H1 (cell line): ENCODE measurements at regions not wholly inside any gene's neighbourhood (a gene's known extent, or its start where the extent isn't known, plus 50 kb on each side); places are given as distances from the start of the nearest gene placed in this dataset.

Source experiments
- CTCF ChIA-PET: fragments of 300-600 bp; sonication (Branson Sonifier 250); formaldehyde crosslinking; loops from one replicate; lab custom pipeline; 2021; ENCODE audit not compliant: partially characterized antibody; lab: Charles Lee
- POLR2A ChIA-PET: fragments of 300-600 bp; sonication (Branson Sonifier 250); formaldehyde crosslinking; loops from one replicate; lab custom pipeline; 2021; ENCODE audit warnings: inconsistent platforms; ENCODE audit not compliant: partially characterized antibody; lab: Charles Lee
- DNase-seq, 2 experiments: peaks; one replicate each; pipeline versions ENCODE4 v3.0.0 to v3.0.0-alpha.2; 2010 to 2022; ENCODE audit warnings: low spot score in 2 of 2, low read depth in 1 of 2, mixed read lengths in 1 of 2
- FAIRE-seq: peaks from 2 replicates; lab custom pipeline; 2011; peaks lifted over from hg19 to GRCh38; lab: Jason Lieb, UNC
- H2AFZ ChIP-seq: 2 replicates; pipeline ENCODE4 v1.8.1; 2012; ENCODE audit warnings: low read length, inconsistent platforms
- H2AK5ac ChIP-seq: 2 replicates; pipeline ENCODE4 v1.6.1; 2013; ENCODE audit warnings: low read depth, low read length
- H2BK120ac ChIP-seq: replicated peaks from 2 replicates; pipeline ENCODE3; 2013; ENCODE audit warnings: low read depth, low read length, inconsistent platforms
- H2BK12ac ChIP-seq: 2 replicates; pipeline ENCODE4 v1.6.1; 2013; ENCODE audit warnings: low read depth, low read length
- H2BK15ac ChIP-seq: 2 replicates; pipeline ENCODE4 v1.6.1; 2013; ENCODE audit warnings: low read length
- H2BK20ac ChIP-seq: 2 replicates; pipeline ENCODE4 v1.6.1; 2013; ENCODE audit warnings: low read length
- H2BK5ac ChIP-seq: 2 replicates; pipeline ENCODE4 v1.6.1; 2013; ENCODE audit warnings: low read depth, low read length
- H3K14ac ChIP-seq: 2 replicates; pipeline ENCODE4 v1.6.1; 2013; ENCODE audit warnings: inconsistent platforms; ENCODE audit not compliant: insufficient read length
- H3K18ac ChIP-seq: 2 replicates; pipeline ENCODE4 v1.6.1; 2013; ENCODE audit warnings: low read length; ENCODE audit errors: extremely low read depth
- H3K23ac ChIP-seq: 2 replicates; pipeline ENCODE4 v1.6.1; 2013; ENCODE audit warnings: inconsistent platforms; ENCODE audit not compliant: insufficient read length
- H3K23me2 ChIP-seq: 2 replicates; pipeline ENCODE4 v1.6.1; 2013; ENCODE audit warnings: low read depth, low read length
- H3K27ac ChIP-seq: 2 replicates; pipeline ENCODE4 v1.6.1; 2011; ENCODE audit warnings: low read depth, low read length, inconsistent platforms
- H3K27me3 ChIP-seq, 4 experiments: replicated peaks in 1 of 4; 1 replicate in 1 of 4; 2 replicates in 3 of 4; pipeline versions ENCODE4 v1.6.1 to v1.8.1; 2011 to 2013; ENCODE audit warnings: low read length in 3 of 4, mild to moderate bottlenecking in 3 of 4, inconsistent platforms in 2 of 4, mixed read lengths in 2 of 4, moderate library complexity in 1 of 4; ENCODE audit not compliant: control insufficient read depth in 3 of 4, insufficient read depth in 3 of 4; ENCODE audit errors: extremely low read depth in 1 of 4
- H3K36me3 ChIP-seq, 4 experiments: 2 replicates each; pipeline versions ENCODE4 v1.6.1 to v1.8.1; 2011 to 2013; ENCODE audit warnings: mild to moderate bottlenecking in 4 of 4, low read length in 3 of 4, moderate library complexity in 2 of 4, control low read depth in 1 of 4, inconsistent platforms in 1 of 4; ENCODE audit not compliant: insufficient read depth in 4 of 4, control insufficient read depth in 2 of 4
- H3K4ac ChIP-seq: replicated peaks from 2 replicates; pipeline ENCODE3; 2013; ENCODE audit warnings: low read length, low read depth, mixed read lengths, inconsistent platforms; ENCODE audit not compliant: insufficient read length
- H3K4me1 ChIP-seq, 4 experiments: replicated peaks in 1 of 4; 1 replicate in 1 of 4; 2 replicates in 3 of 4; pipeline versions ENCODE4 v1.6.1 to v1.8.1; 2011 to 2013; ENCODE audit warnings: low read length in 3 of 4, inconsistent platforms in 2 of 4, mixed read lengths in 1 of 4; ENCODE audit not compliant: insufficient read depth in 4 of 4, control insufficient read depth in 3 of 4
- H3K4me2 ChIP-seq, 2 experiments: 2 replicates each; pipeline versions ENCODE4 v1.6.1 to v1.8.1; 2011 to 2013; ENCODE audit warnings: low read depth in 2 of 2, low read length in 2 of 2, control low read depth in 1 of 2, inconsistent platforms in 1 of 2, mild to moderate bottlenecking in 1 of 2; ENCODE audit not compliant: insufficient read depth in 1 of 2
- H3K4me3 ChIP-seq, 4 experiments: fragments of 200-600, 300-600 bp in 1 of 4; sonication (generic), shearing (Covaris generic), sonication (Bioruptor Twin) in 1 of 4; 2 replicates each; pipeline versions ENCODE4 v1.5.1 to v1.8.1; 2011 to 2016; ENCODE audit warnings: low read length in 4 of 4, low read depth in 3 of 4, control low read depth in 2 of 4, inconsistent platforms in 2 of 4, mild to moderate bottlenecking in 2 of 4, mixed read lengths in 1 of 4, moderate library complexity in 1 of 4; ENCODE audit not compliant: insufficient read depth in 2 of 4; ENCODE audit errors: extremely low read depth in 1 of 4
- H3K56ac ChIP-seq: replicated peaks from 2 replicates; pipeline ENCODE3; 2013; ENCODE audit warnings: low read depth, mild to moderate bottlenecking, mixed read lengths, low read length, inconsistent platforms; ENCODE audit not compliant: insufficient read length
- H3K79me1 ChIP-seq: 2 replicates; pipeline ENCODE4 v1.6.1; 2013; ENCODE audit warnings: low read depth, low read length, control low read depth
- H3K79me2 ChIP-seq, 2 experiments: 2 replicates each; pipeline versions ENCODE4 v1.6.1 to v1.8.1; 2012 to 2013; ENCODE audit warnings: low read length in 2 of 2, mild to moderate bottlenecking in 2 of 2, inconsistent platforms in 1 of 2; ENCODE audit not compliant: insufficient read depth in 2 of 2, control insufficient read depth in 1 of 2
- H3K9ac ChIP-seq, 4 experiments: replicated peaks in 1 of 4; 1 replicate in 1 of 4; 2 replicates in 3 of 4; pipeline versions ENCODE4 v1.6.1 to v1.8.1; 2011 to 2013; ENCODE audit warnings: low read depth in 3 of 4, low read length in 3 of 4, control low read depth in 2 of 4, mild to moderate bottlenecking in 2 of 4, moderate library complexity in 2 of 4, inconsistent platforms in 1 of 4; ENCODE audit errors: extremely low read depth in 1 of 4
- H3K9me3 ChIP-seq, 2 experiments: 2 replicates each; pipeline versions ENCODE4 v1.6.1 to v1.8.1; 2012 to 2013; ENCODE audit warnings: mild to moderate bottlenecking in 2 of 2, moderate library complexity in 2 of 2, control low read depth in 1 of 2, inconsistent platforms in 1 of 2, low read depth in 1 of 2, low read length in 1 of 2, mixed read lengths in 1 of 2; ENCODE audit not compliant: insufficient read depth in 2 of 2
- H4K20me1 ChIP-seq, 2 experiments: replicated peaks in 1 of 2; 2 replicates each; pipeline versions ENCODE3 to v1.8.1; 2011 to 2013; ENCODE audit warnings: inconsistent platforms in 2 of 2, low read length in 2 of 2, mild to moderate bottlenecking in 1 of 2; ENCODE audit not compliant: insufficient read depth in 2 of 2, control insufficient read depth in 1 of 2
- H4K5ac ChIP-seq: 2 replicates; pipeline ENCODE4 v1.6.1; 2013; ENCODE audit warnings: low read length, low read depth, mixed read lengths, inconsistent platforms; ENCODE audit not compliant: insufficient read length
- H4K8ac ChIP-seq: 2 replicates; pipeline ENCODE4 v1.8.0; 2013; ENCODE audit warnings: mild to moderate bottlenecking, moderate library complexity, low read length, inconsistent platforms; ENCODE audit not compliant: insufficient read depth; ENCODE audit errors: extremely low read depth
- H4K91ac ChIP-seq: replicated peaks from 2 replicates; pipeline ENCODE3; 2013; ENCODE audit warnings: low read length, mixed read lengths, inconsistent platforms; ENCODE audit not compliant: insufficient read length
- CREB1 ChIP-seq: IDR thresholded peaks from 2 replicates; pipeline ENCODE4 v1.6.1; 2012; ENCODE audit warnings: inconsistent platforms
- CTBP2 ChIP-seq: IDR thresholded peaks from 2 replicates; pipeline ENCODE4 v1.7.0; 2011; ENCODE audit warnings: borderline replicate concordance, mild to moderate bottlenecking, moderate library complexity, mixed read lengths, low read length; ENCODE audit not compliant: insufficient read depth, insufficient read length
- E2F6 ChIP-seq: IDR thresholded peaks from 2 replicates; pipeline ENCODE4 v1.6.1; 2012; ENCODE audit warnings: inconsistent platforms
- HDAC6 ChIP-seq: IDR thresholded peaks from one replicate; pipeline ENCODE4 v1.7.1; 2012; ENCODE audit warnings: low read depth, mild to moderate bottlenecking, inconsistent platforms, low read length, moderate library complexity
- KDM1A ChIP-seq: fragments of 200-600, 300-600 bp; sonication (generic); IDR thresholded peaks from 2 replicates; pipeline ENCODE4 v1.7.1; 2016; ENCODE audit warnings: mild to moderate bottlenecking, low read length, borderline replicate concordance
- POLR2AphosphoS5 ChIP-seq: IDR thresholded peaks from 2 replicates; pipeline ENCODE4 v1.6.1; 2011; ENCODE audit warnings: low read depth, low read length
- RBBP5 ChIP-seq: IDR thresholded peaks from 2 replicates; pipeline ENCODE4 v1.7.1; 2012; ENCODE audit warnings: low read depth, mild to moderate bottlenecking, inconsistent platforms, low read length, moderate library complexity, borderline replicate concordance
- SAP30 ChIP-seq: fragments of 300-600 bp; sonication (generic); IDR thresholded peaks from 2 replicates; pipeline ENCODE4 v1.7.1; 2012; ENCODE audit warnings: low read length, moderate library complexity, mild to moderate bottlenecking, inconsistent platforms; ENCODE audit not compliant: insufficient read depth, insufficient replicate concordance
- SIX5 ChIP-seq: IDR thresholded peaks from 2 replicates; pipeline ENCODE4 v1.6.1; 2011; ENCODE audit warnings: mild to moderate bottlenecking, low read depth, low read length
- SP2 ChIP-seq: IDR thresholded peaks from 2 replicates; pipeline ENCODE4 v1.6.1; 2012; ENCODE audit warnings: mild to moderate bottlenecking, low read length, inconsistent platforms
- WGBS, 2 experiments: shearing (Covaris generic) in 1 of 2; methylation state at CpG; one replicate each; pipeline versions ENCODE4 v1.1.6 to v1.1.7; 2013 to 2015; ENCODE audit warnings: low lambda C conversion rate in 2 of 2, mixed read lengths in 2 of 2, inconsistent platforms in 1 of 2, low coverage in 1 of 2, missing lambda C conversion rate in 1 of 2; ENCODE audit not compliant: insufficient replicate concordance in 2 of 2, insufficient coverage in 1 of 2, insufficient read length in 1 of 2; ENCODE audit errors: extremely low coverage in 1 of 2, missing lambda C conversion rate in 1 of 2; 5-methylcytosine and 5-hydroxymethylcytosine counted together
- TF ChIP-seq, protein P1 (sequence below): IDR thresholded peaks from 2 replicates; pipeline ENCODE4 v1.6.1; 2011; ENCODE audit warnings: low read depth, mild to moderate bottlenecking, low read length; ENCODE audit not compliant: insufficient read depth

- H3K4me2 ChIP-seq: no peak overlapping the region
- H3K27ac ChIP-seq: no peak overlapping the region
- no peaks in the 10 kb centered on the region for H3K36me3 ChIP-seq
- no peak overlapping the region for H2BK120ac ChIP-seq
- H3K23me2 ChIP-seq: no peaks in the 10 kb centered on the region
- no peak overlapping the region for H4K91ac ChIP-seq
- H3K79me1 ChIP-seq: no peaks in the 10 kb centered on the region
- no peak overlapping the region for H2AK5ac ChIP-seq
- no peak overlapping the region for H2BK5ac ChIP-seq
- no peaks in the 10 kb centered on the region for H3K4me1 ChIP-seq
- H2AFZ ChIP-seq: no peak overlapping the region
- no peak overlapping the region for H3K23ac ChIP-seq
- H4K8ac ChIP-seq: no peak overlapping the region; the same call in 1 of the 2 replicates
- no peak overlapping the region for H3K18ac ChIP-seq
- CTCF ChIA-PET: interaction anchor here (0.6 kb wide), 1 partner anchor 658 kb away, joined by 4 read pairs; no protein-coding TSS in a partner anchor
- no peaks in the 10 kb centered on the region for H3K9me3 ChIP-seq
- H3K56ac ChIP-seq: no peak overlapping the region
- H2BK20ac ChIP-seq: no peak overlapping the region
- POLR2A ChIA-PET: no interaction called here
- H3K27me3 ChIP-seq: no peaks in the 10 kb centered on the region
- no peak overlapping the region for H2BK12ac ChIP-seq
- H4K20me1 ChIP-seq: no peaks in the 10 kb centered on the region
- H2BK15ac ChIP-seq: no peak overlapping the region
- no peaks in the 10 kb centered on the region for H3K79me2 ChIP-seq
- TF ChIP-seq CTBP2 (no peak), CREB1 (no peak), SAP30 (no peak), KDM1A (no peak), E2F6 (no peak), SP2 (no peak), RBBP5 (no peak), SIX5 (no peak), HDAC6 (no peak), POLR2AphosphoS5 (no peak)
- TF ChIP-seq, protein P1, sequence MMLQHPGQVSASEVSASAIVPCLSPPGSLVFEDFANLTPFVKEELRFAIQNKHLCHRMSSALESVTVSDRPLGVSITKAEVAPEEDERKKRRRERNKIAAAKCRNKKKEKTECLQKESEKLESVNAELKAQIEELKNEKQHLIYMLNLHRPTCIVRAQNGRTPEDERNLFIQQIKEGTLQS: no peak
- no peak for FAIRE-seq
- 93% methylated on average over 10 of the region's 10 CpGs; no CpG with 5 or more reads in 1 of the 2 experiments for WGBS, 2 experiments
- no peak overlapping the region for H3K14ac ChIP-seq
- H4K5ac ChIP-seq: no peak overlapping the region
- no peak overlapping the region for H3K4ac ChIP-seq
- H3K9ac ChIP-seq: no peak overlapping the region
- H3K4me3 ChIP-seq: no peak overlapping the region
- DNase-seq: no peak
Observed at GRCh38 chr5:103764403-103764802, 201.8 kb upstream of the NUDT12 start.
